Pancreas (tissue), 10 donors: ENCODE measurements at regions not wholly inside any gene's neighbourhood (a gene's known extent, or its start where the extent isn't known, plus 50 kb on each side); places are given as distances from the start of the nearest gene placed in this dataset.

Experiments
- ATAC-seq, 4 donors: fragments of 200-7000 bp; cut with Tn5 transposase; one replicate each; pipeline versions ENCODE4 v1.8.0 to v1.9.1; 2020; ENCODE audit warnings: mild to moderate bottlenecking in 4 of 4, moderate library complexity in 4 of 4
- DNase-seq, 6 donors: peaks; one replicate each; pipeline ENCODE4 v3.0.0-alpha.2; 2020
- FAIRE-seq: peaks from 2 replicates; lab custom pipeline; 2012; peaks lifted over from hg19 to GRCh38; lab: Jason Lieb, UNC
- H3K27ac ChIP-seq, 4 donors: fragments of 200-600 bp; sonication (generic); 1 replicate in 3 of 4; 2 replicates in 1 of 4; pipeline versions ENCODE4 v1.5.0 to v1.8.0; 2020
- H3K27me3 ChIP-seq, 4 donors: fragments of 200-600 bp; one replicate each; pipeline ENCODE4 v1.8.0; 2021
- H3K36me3 ChIP-seq, 3 donors: fragments of 200-600 bp; sonication (generic) in 1 of 3; one replicate each; pipeline versions ENCODE4 v1.5.0 to v1.8.0; 2020 to 2021
- H3K4me1 ChIP-seq, 3 donors: fragments of 200-600 bp; one replicate each; pipeline ENCODE4 v1.8.0; 2021
- H3K4me3 ChIP-seq, 4 donors: fragments of 200-600 bp; sonication (generic) in 2 of 4; one replicate each; pipeline versions ENCODE4 v1.5.0 to v1.8.0; 2020 to 2021
- H3K9me3 ChIP-seq, 4 donors: fragments of 200-600 bp; one replicate each; pipeline ENCODE4 v1.8.0; 2021
- WGBS, 2 donors: extraction: QIAGEN DNeasy Blood & Tissue Kit; methylation state at CpG; one replicate each; pipeline ENCODE4 v1.1.7; 2013; 5-methylcytosine and 5-hydroxymethylcytosine counted together
- intact Hi-C, 3 donors: fragments of 100-400 bp; cut with DNase I; formaldehyde crosslinking; loops; one replicate each; pipeline versions ENCODE4 v1.11.1 to v1.14.2; 2022
- TF ChIP-seq, protein P1 (sequence below), 4 donors: fragments of 200-600 bp; sonication (generic) in 3 of 4; IDR thresholded peaks; one replicate each; pipeline versions ENCODE4 v1.5.0 to v1.8.0; 2021; ENCODE audit warnings: antibody characterized with exemption in 4 of 4
- donor health status: healthy with polysubstance abuse.
- donor health status: DM: no; HTN: no; CAD: no; lungs with moderate emphysema.
- donor health status: DM: no; HTN: no; CAD: no.
- donor health status: control.
- donor health status: control.
- donor health status: Bipolar disorder and iron deficiency.
- donor health status: DM: yes; HTN: yes; CAD: no.
- donor health status: DM: no; HTN: no; CAD: no.
- donor health status: DM: no; HTN: no; CAD: no.
- donor health status: DM: yes; HTN: yes; CAD: no.

DNA sequence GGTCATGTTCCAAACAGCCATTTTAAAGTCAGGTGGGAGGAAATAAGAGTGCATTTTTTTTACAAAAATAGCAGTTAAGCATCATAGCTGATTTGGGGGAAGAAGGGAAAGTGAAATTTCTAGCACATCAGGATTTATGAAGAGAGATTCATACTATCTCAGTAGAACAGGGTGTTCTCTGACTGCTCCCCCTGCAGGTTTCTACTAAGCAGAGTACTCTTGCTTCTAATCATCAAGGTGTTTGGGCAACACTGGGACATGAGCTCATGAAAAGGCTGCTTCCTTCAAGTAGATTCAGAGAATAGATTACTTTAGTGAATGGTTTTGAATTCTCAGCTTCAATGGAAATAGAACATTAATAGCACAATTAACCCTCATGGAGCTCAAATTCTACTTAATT lies 591.4 kb upstream of the PCDH10 start:
- H3K27ac ChIP-seq, result no peak overlapping the region
- TF ChIP-seq, protein P1, sequence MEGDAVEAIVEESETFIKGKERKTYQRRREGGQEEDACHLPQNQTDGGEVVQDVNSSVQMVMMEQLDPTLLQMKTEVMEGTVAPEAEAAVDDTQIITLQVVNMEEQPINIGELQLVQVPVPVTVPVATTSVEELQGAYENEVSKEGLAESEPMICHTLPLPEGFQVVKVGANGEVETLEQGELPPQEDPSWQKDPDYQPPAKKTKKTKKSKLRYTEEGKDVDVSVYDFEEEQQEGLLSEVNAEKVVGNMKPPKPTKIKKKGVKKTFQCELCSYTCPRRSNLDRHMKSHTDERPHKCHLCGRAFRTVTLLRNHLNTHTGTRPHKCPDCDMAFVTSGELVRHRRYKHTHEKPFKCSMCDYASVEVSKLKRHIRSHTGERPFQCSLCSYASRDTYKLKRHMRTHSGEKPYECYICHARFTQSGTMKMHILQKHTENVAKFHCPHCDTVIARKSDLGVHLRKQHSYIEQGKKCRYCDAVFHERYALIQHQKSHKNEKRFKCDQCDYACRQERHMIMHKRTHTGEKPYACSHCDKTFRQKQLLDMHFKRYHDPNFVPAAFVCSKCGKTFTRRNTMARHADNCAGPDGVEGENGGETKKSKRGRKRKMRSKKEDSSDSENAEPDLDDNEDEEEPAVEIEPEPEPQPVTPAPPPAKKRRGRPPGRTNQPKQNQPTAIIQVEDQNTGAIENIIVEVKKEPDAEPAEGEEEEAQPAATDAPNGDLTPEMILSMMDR (IDR thresholded peaks at IDR 0.05), result no peak
- no peak overlapping the region for H3K4me3 ChIP-seq
- no peaks in the 10 kb centered on the region for H3K27me3 ChIP-seq
- intact Hi-C loops, result no loop called here
- DNase-seq (no peak), FAIRE-seq (no peak), ATAC-seq (no peak)
- no peaks in the 10 kb centered on the region for H3K36me3 ChIP-seq
- no peaks in the 10 kb centered on the region for H3K9me3 ChIP-seq
- H3K4me1 ChIP-seq, result no peaks in the 10 kb centered on the region

DNA sequence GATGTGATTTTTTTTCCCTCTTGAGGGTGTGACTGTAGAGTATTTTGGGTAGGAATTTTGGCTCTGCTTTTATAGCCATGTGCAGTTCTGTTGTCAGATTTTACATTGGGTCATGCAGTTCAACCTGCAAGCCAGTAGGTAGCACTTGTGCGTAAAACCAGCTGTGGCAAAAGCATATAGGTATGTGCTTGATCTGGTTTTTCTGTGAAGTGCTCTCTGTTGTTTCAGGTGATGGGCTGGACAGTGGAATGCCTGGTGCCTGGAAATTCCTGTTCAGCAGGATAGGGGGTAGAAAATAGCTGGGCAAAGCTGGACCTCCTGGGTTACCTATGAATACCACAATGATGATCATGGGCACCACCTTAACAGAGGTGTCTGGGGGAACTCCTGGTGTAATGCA lies 584.2 kb upstream of the PCDH10 start:
- Histone ChIP-seq H3K9me3 (no peaks in the 10 kb centered on the region), H3K4me3 (no peak overlapping the region), H3K36me3 (no peaks in the 10 kb centered on the region), H3K4me1 (no peaks in the 10 kb centered on the region), H3K27me3 (no peaks in the 10 kb centered on the region), H3K27ac (no peak overlapping the region)
- DNase-seq (no peak), ATAC-seq (no peak), FAIRE-seq (no peak)
- TF ChIP-seq, protein P1 (IDR thresholded peaks at IDR 0.05), result no peak
- WGBS, 2 donors, result 54 to 69% methylated on average over 1 of the region's 1 CpG
- intact Hi-C loops, result no loop called here

DNA sequence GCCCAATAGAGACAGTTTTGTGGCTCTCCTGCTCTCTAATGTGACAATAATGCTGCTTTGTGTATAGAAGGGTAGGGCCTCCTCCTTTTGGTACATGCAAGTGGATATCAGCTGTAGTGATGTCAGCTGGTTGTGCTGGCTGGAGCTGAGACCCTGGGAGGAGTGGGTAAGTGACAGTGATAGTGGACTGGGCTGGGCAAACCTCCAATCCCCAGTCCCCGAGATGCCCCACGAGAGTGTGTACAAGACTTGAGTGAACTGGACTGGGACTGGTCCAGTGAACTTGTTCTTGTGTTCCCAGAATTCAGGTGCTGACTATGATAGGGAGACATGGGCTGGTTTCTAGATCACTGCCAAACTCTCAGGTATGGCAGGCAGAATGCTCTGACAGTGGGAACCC lies 583.6 kb upstream of the PCDH10 start:
- Histone ChIP-seq H3K36me3 (no peaks in the 10 kb centered on the region), H3K27ac (no peak overlapping the region), H3K27me3 (no peaks in the 10 kb centered on the region), H3K9me3 (no peaks in the 10 kb centered on the region), H3K4me1 (no peaks in the 10 kb centered on the region), H3K4me3 (no peak overlapping the region)
- no peak for DNase-seq
- TF ChIP-seq, protein P1 (IDR thresholded peaks at IDR 0.05), result no peak
- intact Hi-C loops, result no loop called here
- 60 to 75% methylated on average over 2 of the region's 2 CpGs for WGBS, 2 donors
- ATAC-seq, result no peak
- FAIRE-seq, result no peak

DNA sequence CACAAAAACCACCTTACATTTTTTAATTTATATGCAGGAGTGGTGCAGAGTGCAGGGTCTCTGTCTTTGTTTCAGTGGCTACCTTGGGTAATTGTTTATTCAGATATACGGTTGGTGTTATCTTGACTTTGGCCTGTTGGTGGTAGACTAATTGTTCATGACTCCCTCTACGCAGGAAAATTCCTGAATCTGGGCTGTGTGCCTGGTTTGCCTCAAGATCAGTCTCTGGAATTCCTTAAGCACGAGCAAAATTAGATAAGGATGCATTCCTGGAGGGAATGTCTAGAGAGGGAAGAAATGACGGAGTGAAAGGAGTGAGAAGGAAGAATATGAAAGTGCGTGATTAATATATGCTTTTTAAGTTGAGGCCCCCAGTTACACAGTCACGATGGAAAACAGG lies 576.9 kb upstream of the PCDH10 start:
- Histone ChIP-seq H3K4me1 (no peaks in the 10 kb centered on the region), H3K36me3 (no peaks in the 10 kb centered on the region), H3K27ac (no peak overlapping the region), H3K4me3 (no peak overlapping the region), H3K9me3 (no peaks in the 10 kb centered on the region), H3K27me3 (no peaks in the 10 kb centered on the region)
- no peak for ATAC-seq
- intact Hi-C loops, result no loop called here
- TF ChIP-seq, protein P1 (IDR thresholded peaks at IDR 0.05), result no peak
- FAIRE-seq, result no peak
- WGBS, 2 donors, result 26 to 35% methylated on average over 6 of the region's 6 CpGs
- DNase-seq, result no peak

DNA sequence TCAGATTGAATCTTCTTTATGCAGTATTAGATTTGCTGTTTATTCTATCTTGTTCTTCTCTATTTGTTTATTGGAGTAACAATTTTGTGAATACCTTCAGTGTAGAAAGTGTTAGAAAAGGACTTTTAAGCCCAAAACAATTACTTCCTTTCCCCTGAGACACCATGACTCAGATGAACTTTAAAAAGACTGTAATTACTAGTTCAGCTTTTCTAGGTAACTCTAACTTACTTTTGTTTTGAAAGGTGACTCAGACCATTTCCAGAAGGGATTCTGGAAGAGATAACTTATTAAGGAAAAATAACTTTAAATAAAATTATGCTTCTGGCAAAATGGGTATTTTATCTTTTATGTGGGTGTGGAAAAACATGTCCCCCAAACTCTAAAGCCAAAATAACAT lies 561.5 kb upstream of the PCDH10 start:
- TF ChIP-seq, protein P1 (IDR thresholded peaks at IDR 0.05), result no peak
- Histone ChIP-seq H3K4me3 (no peak overlapping the region), H3K27ac (no peak overlapping the region), H3K9me3 (no peaks in the 10 kb centered on the region), H3K4me1 (no peaks in the 10 kb centered on the region), H3K36me3 (no peaks in the 10 kb centered on the region), H3K27me3 (no peaks in the 10 kb centered on the region)
- intact Hi-C loops, result no loop called here
- ATAC-seq, result no peak
- no peak for DNase-seq
- FAIRE-seq, result no peak
